ENCODE measurements at regions not wholly inside any gene's neighbourhood (a gene's known extent, or its start where the extent isn't known, plus 50 kb on each side); places are given as distances from the start of the nearest gene placed in this dataset.

GRCh38 chr4:59537246-59537886 is 1662.8 kb upstream of the ADGRL3 start:
- H3K27ac ChIP-seq = no peak overlapping the region
- H3K4me1 ChIP-seq = no peaks in the 10 kb centered on the region
- WGBS, 5 donors = 41 to 56% (median 50%) methylated on average over 2 of the region's 2 CpGs
- no peak for DNase-seq
- H3K27me3 ChIP-seq = no peaks in the 10 kb centered on the region
- H3K4me3 ChIP-seq = no peak overlapping the region
- TF ChIP-seq POLR2A (IDR thresholded peaks at IDR 0.05) = no peak
- TF ChIP-seq EP300 (IDR thresholded peaks at IDR 0.05) = no peak
- no peak for TF ChIP-seq CTCF (IDR thresholded peaks at IDR 0.05)
- TF ChIP-seq POLR2AphosphoS5 (IDR thresholded peaks at IDR 0.05) = no peak
- no peaks in the 10 kb centered on the region for H3K9me3 ChIP-seq
- no peaks in the 10 kb centered on the region for H3K36me3 ChIP-seq
- intact Hi-C loops (cut with DNase I; ENCODE audit: low total_unique reads) = no loop called here

- no peaks in the 10 kb centered on the region for H3K4me1 ChIP-seq
- 87 to 96% (median 92%) methylated on average over 4 of the region's 4 CpGs for WGBS, 5 donors
Measured at GRCh38 chr4:59539401-59539800, 1660.7 kb upstream of the ADGRL3 start.

GRCh38 chr4:59540311-59540710 is 1659.8 kb upstream of the ADGRL3 start:
- H3K9me3 ChIP-seq = no peaks in the 10 kb centered on the region
- no peak overlapping the region for H3K4me3 ChIP-seq
- no peak for DNase-seq
- H3K4me1 ChIP-seq = no peaks in the 10 kb centered on the region
- no peak for TF ChIP-seq CTCF (IDR thresholded peaks at IDR 0.05)
- no peak for TF ChIP-seq POLR2A (IDR thresholded peaks at IDR 0.05)
- no peak for TF ChIP-seq POLR2AphosphoS5 (IDR thresholded peaks at IDR 0.05)
- TF ChIP-seq EP300 (IDR thresholded peaks at IDR 0.05) = no peak
- intact Hi-C loops (cut with DNase I; ENCODE audit: low total_unique reads) = no loop called here
- WGBS, 5 donors = 26 to 73% (median 53%) methylated on average over 2 of the region's 2 CpGs
- no peaks in the 10 kb centered on the region for H3K36me3 ChIP-seq
- no peak overlapping the region for H3K27ac ChIP-seq
- no peaks in the 10 kb centered on the region for H3K27me3 ChIP-seq

More at GRCh38 chr4:59539401-59539800, 1660.7 kb upstream of the ADGRL3 start:
- no peaks in the 10 kb centered on the region for H3K36me3 ChIP-seq
- TF ChIP-seq EP300 (IDR thresholded peaks at IDR 0.05) = no peak
- TF ChIP-seq CTCF (IDR thresholded peaks at IDR 0.05) = no peak
- TF ChIP-seq POLR2AphosphoS5 (IDR thresholded peaks at IDR 0.05) = no peak
- TF ChIP-seq POLR2A (IDR thresholded peaks at IDR 0.05) = no peak
- H3K4me3 ChIP-seq = no peak overlapping the region
- H3K9me3 ChIP-seq = no peaks in the 10 kb centered on the region
- no peaks in the 10 kb centered on the region for H3K27me3 ChIP-seq
- intact Hi-C loops (cut with DNase I; ENCODE audit: low total_unique reads) = no loop called here
- no peak overlapping the region for H3K27ac ChIP-seq
- DNase-seq = no peak

GRCh38 chr4:59553063-59553720 is 1646.9 kb upstream of the ADGRL3 start:
- 30 to 48% (median 43%) methylated on average over 2 of the region's 2 CpGs for WGBS, 5 donors
- Histone ChIP-seq H3K27me3 (no peaks in the 10 kb centered on the region), H3K4me1 (no peaks in the 10 kb centered on the region), H3K36me3 (no peaks in the 10 kb centered on the region), H3K27ac (no peak overlapping the region), H3K9me3 (no peaks in the 10 kb centered on the region), H3K4me3 (peak overlapping the region in 1 of 4 donors; percentile 16)
- peak in 1 of 2 donors; percentile 3 for DNase-seq
- TF ChIP-seq CTCF (IDR thresholded peaks at IDR 0.05) = no peak
- no peak for TF ChIP-seq EP300 (IDR thresholded peaks at IDR 0.05)
- TF ChIP-seq POLR2A (IDR thresholded peaks at IDR 0.05) = no peak
- no peak for TF ChIP-seq POLR2AphosphoS5 (IDR thresholded peaks at IDR 0.05)
- intact Hi-C loops (cut with DNase I; ENCODE audit: low total_unique reads) = no loop called here
